Breast epithelium (tissue), 4 donors: ENCODE measurements at regions not wholly inside any gene's neighbourhood (a gene's known extent, or its start where the extent isn't known, plus 50 kb on each side); places are given as distances from the start of the nearest gene placed in this dataset.

Experiments
- DNase-seq, 2 donors: peaks; one replicate each; pipeline ENCODE4 v3.0.0-alpha.2; 2019; ENCODE audit warnings: low spot score in 2 of 2
- H3K27ac ChIP-seq, 2 donors: fragments of 200-600 bp; sonication (generic) in 1 of 2; one replicate each; pipeline ENCODE4 v1.5.1; 2016 to 2019; ENCODE audit warnings: mild to moderate bottlenecking in 1 of 2
- H3K27me3 ChIP-seq, 2 donors: fragments of 200-600 bp; sonication (generic) in 1 of 2; one replicate each; pipeline versions ENCODE4 v1.5.1 to v1.6.0; 2017 to 2019; ENCODE audit warnings: control low read depth in 1 of 2, mild to moderate bottlenecking in 1 of 2
- H3K36me3 ChIP-seq: fragments of 200-600 bp; one replicate; pipeline ENCODE4 v1.5.1; 2019
- H3K4me1 ChIP-seq, 2 donors: fragments of 200-600 bp; sonication (generic); one replicate each; pipeline ENCODE4 v1.5.1; 2016 to 2019; ENCODE audit warnings: control low read depth in 1 of 2
- H3K4me3 ChIP-seq, 3 donors: fragments of 200-600 bp; sonication (generic); 1 replicate in 2 of 3; 2 replicates in 1 of 3; pipeline ENCODE4 v1.5.1; 2016 to 2019; ENCODE audit warnings: mild to moderate bottlenecking in 3 of 3, moderate library complexity in 2 of 3
- H3K9me3 ChIP-seq, 2 donors: fragments of 200-600 bp; sonication (generic) in 1 of 2; one replicate each; pipeline ENCODE4 v1.5.1; 2016 to 2019; ENCODE audit warnings: control low read depth in 1 of 2
- CTCF ChIP-seq, 3 donors: fragments of 450-650 bp; IDR thresholded peaks; one replicate each; pipeline ENCODE4 v1.5.1; 2016 to 2017; ENCODE audit warnings: antibody characterized with exemption in 3 of 3, mild to moderate bottlenecking in 3 of 3, moderate library complexity in 3 of 3
- POLR2A ChIP-seq: fragments of 450-650 bp; IDR thresholded peaks from one replicate; pipeline ENCODE4 v1.6.1; 2016; ENCODE audit warnings: antibody characterized with exemption, mild to moderate bottlenecking, moderate library complexity
- POLR2AphosphoS5 ChIP-seq, 3 donors: sonication (generic); formaldehyde crosslinking; IDR thresholded peaks; one replicate each; pipeline ENCODE4 v1.6.1; 2017; ENCODE audit warnings: antibody characterized with exemption in 3 of 3
- intact Hi-C: fragments of 100-400 bp; cut with DNase I; formaldehyde crosslinking; loops from one replicate; pipeline ENCODE4 v1.15.1; 2023; ENCODE audit warnings: low total_unique reads

- H3K4me3 ChIP-seq, result no peak overlapping the region
- no peak for DNase-seq
- intact Hi-C loops, result no loop called here
- no peaks in the 10 kb centered on the region for H3K27me3 ChIP-seq
- no peaks in the 10 kb centered on the region for H3K4me1 ChIP-seq
- TF ChIP-seq CTCF (IDR thresholded peaks at IDR 0.05) (no peak), POLR2A (no peak), POLR2AphosphoS5 (IDR thresholded peaks at IDR 0.05) (no peak)
- H3K9me3 ChIP-seq, result no peaks in the 10 kb centered on the region
- H3K36me3 ChIP-seq, result no peaks in the 10 kb centered on the region
- H3K27ac ChIP-seq, result no peak overlapping the region
These were observed 188.0 kb upstream of the GSE1 start for GRCh38 chr16:85425074-85425662.

GRCh38 chr16:85426806-85427205 is 186.3 kb upstream of the GSE1 start:
- Histone ChIP-seq H3K4me3 (no peak overlapping the region), H3K9me3 (no peaks in the 10 kb centered on the region), H3K36me3 (no peaks in the 10 kb centered on the region), H3K4me1 (no peaks in the 10 kb centered on the region), H3K27ac (no peak overlapping the region), H3K27me3 (no peaks in the 10 kb centered on the region)
- intact Hi-C loops, result no loop called here
- no peak for DNase-seq
- TF ChIP-seq POLR2AphosphoS5 (IDR thresholded peaks at IDR 0.05), result no peak
- no peak for TF ChIP-seq POLR2A
- no peak for TF ChIP-seq CTCF (IDR thresholded peaks at IDR 0.05)

- DNase-seq, result no peak
- Histone ChIP-seq H3K27me3 (no peaks in the 10 kb centered on the region), H3K4me3 (no peak overlapping the region), H3K9me3 (no peaks in the 10 kb centered on the region), H3K27ac (no peak overlapping the region), H3K36me3 (no peaks in the 10 kb centered on the region), H3K4me1 (no peaks in the 10 kb centered on the region)
- intact Hi-C loops, result no loop called here
- no peak for TF ChIP-seq POLR2AphosphoS5 (IDR thresholded peaks at IDR 0.05)
- TF ChIP-seq CTCF (IDR thresholded peaks at IDR 0.05), result peak in 2 of 3 donors; percentile 22 to 59
These were observed 184.8 kb upstream of the GSE1 start for GRCh38 chr16:85428168-85428898.

GRCh38 chr16:85428899-85429775 is 184.0 kb upstream of the GSE1 start:
- no peak for DNase-seq
- H3K9me3 ChIP-seq, result no peaks in the 10 kb centered on the region
- no peaks in the 10 kb centered on the region for H3K27me3 ChIP-seq
- no peaks in the 10 kb centered on the region for H3K4me1 ChIP-seq
- H3K27ac ChIP-seq, result no peak overlapping the region
- no peaks in the 10 kb centered on the region for H3K36me3 ChIP-seq
- intact Hi-C loops, result no loop called here
- TF ChIP-seq POLR2A (no peak), POLR2AphosphoS5 (IDR thresholded peaks at IDR 0.05) (no peak), CTCF (IDR thresholded peaks at IDR 0.05) (no peak)
- H3K4me3 ChIP-seq, result no peak overlapping the region
